SHP77 treated with DMSO at 0.1 percent for 48 hours (cell line): ENCODE measurements at regions not wholly inside any gene's neighbourhood (a gene's known extent, or its start where the extent isn't known, plus 50 kb on each side); places are given as distances from the start of the nearest gene placed in this dataset.
"Not testable (repeated sequence)": the region's sequence is repeated elsewhere in the genome, so short reads cannot be mapped to it uniquely, and the experiment has no call there.

ENCODE experiments used
- DNase-seq: peaks from one replicate; lab custom pipeline; 2025; lab: John Stamatoyannopoulos, UW

DNA sequence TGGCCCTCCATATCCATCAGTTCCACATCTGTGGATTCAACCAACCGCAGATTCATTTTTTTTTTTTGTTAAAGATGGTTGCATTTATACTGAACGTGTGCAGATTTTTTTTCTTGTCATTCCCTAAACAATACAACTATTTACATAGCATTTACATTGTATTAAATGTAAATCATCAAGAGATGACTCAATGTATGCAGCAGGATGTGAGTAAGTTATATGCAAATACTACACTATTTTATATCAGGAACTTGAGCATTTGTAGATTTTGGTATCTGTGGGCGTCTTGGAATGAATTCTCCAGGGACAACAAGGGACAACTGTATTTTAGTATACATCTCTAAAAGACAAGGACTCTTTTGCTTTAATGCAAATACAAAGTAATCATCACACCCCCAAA is 299.2 kb upstream of the ZNF608 start:
- no peak for DNase-seq

- no peak for DNase-seq
Measured at GRCh38 chr5:125046838-125047237, 300.4 kb upstream of the ZNF608 start.

- no peak for DNase-seq
Measured at GRCh38 chr5:125047871-125048270, 301.4 kb upstream of the ZNF608 start.

DNA sequence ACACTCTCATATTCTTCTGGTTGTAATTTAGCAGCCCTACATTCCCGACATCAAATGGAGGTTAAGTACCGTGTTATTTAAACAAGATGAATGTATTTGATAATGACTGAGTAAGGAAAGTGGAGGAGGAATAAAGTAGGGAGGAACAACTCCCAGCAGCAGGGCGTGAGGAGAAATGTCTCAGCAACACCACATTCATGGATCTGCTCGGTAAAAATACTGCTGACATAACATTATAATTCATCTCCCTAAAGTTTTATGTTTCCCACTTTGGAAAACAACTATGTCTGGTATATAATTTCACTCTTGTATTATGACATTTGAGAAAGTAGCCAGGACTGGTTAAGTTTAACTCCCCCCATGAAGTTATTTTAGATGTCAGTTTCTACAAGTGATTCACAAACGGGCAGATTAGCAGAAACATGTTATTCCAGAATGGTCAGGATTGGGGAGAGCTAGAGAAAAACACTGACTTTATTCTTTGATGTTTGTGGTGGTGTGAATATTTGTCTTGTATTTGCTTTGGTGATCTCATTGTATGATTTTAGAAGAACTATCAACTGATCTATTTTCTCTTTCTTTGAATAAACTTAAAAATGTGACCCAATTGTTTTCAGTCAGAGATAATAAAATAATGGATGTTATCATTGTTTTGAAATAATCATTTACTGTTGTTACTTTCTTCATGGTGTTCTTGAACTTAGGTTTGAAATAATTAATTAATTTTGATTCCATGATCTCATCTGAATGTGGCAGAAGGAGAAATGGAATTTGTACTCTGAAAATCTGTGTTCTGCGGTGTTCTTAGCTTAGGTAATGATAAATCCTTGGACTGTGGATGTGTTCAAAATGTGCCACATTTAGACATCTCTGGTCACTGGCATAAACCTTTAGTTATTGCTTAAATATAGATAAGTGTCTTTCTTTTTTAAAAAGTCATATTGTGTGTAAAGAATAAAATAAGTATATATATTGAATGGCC is 303.6 kb upstream of the ZNF608 start:
- no peak for DNase-seq

DNA sequence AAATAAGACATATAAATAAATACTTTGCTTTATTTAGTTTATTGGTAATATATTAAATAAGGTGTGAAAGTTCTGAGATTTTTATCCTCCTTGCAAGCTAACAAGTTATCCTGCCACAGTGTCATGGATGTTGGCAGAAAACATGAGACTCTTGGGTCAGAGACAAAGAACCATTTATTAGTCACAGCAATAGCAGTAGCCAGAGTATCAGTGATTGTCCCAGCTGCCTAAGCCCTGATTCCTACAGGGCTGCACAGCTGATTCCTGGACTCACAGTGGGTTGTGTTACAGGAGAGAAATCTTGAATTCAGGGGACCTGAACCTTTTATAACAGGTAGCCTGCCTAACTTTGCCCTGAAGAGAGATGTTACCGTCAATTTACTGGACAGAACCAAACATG is 304.5 kb upstream of the ZNF608 start:
- DNase-seq: no peak

DNA sequence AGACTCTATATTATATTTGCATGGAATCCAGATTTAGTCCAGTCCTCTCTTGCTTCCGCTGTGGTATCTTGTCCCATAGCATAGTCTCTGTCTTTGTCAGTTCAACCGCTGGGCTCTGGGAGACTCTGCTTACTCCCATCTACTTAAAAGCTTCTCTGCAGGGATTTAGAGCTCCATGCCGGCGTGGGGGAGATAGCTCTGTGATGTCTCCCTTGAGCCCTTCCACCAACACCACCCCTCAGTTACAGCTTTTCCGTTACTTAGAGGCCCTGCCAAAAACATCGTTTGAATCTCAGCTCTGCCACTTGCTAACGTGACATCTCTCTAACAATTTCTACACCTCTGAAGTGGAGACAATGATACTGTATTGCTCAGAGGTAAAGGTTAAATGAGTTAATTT is 306.1 kb upstream of the ZNF608 start:
- DNase-seq: no peak

GRCh38 chr5:125053179-125053578 is 306.7 kb upstream of the ZNF608 start:
- DNase-seq: no peak

DNA sequence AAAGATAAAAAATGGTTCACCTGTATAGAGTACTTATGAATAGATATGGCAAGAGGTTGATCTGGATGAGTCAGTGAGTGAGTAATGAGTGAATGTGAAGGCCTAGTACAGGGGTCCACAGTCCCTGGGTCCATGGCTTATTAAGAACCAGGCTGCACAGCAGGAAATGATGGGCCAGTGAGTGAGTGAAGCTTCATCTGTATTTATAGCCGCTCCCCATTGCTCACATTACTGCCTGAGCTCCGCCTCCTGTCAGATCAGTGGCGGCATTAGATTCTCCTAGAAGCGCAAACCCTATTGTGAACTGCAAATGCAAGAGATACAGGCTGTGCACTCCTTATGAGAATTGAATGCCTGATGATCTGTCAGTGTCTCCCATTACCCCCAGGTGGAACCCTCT is 307.7 kb upstream of the ZNF608 start:
- DNase-seq: no peak

DNA sequence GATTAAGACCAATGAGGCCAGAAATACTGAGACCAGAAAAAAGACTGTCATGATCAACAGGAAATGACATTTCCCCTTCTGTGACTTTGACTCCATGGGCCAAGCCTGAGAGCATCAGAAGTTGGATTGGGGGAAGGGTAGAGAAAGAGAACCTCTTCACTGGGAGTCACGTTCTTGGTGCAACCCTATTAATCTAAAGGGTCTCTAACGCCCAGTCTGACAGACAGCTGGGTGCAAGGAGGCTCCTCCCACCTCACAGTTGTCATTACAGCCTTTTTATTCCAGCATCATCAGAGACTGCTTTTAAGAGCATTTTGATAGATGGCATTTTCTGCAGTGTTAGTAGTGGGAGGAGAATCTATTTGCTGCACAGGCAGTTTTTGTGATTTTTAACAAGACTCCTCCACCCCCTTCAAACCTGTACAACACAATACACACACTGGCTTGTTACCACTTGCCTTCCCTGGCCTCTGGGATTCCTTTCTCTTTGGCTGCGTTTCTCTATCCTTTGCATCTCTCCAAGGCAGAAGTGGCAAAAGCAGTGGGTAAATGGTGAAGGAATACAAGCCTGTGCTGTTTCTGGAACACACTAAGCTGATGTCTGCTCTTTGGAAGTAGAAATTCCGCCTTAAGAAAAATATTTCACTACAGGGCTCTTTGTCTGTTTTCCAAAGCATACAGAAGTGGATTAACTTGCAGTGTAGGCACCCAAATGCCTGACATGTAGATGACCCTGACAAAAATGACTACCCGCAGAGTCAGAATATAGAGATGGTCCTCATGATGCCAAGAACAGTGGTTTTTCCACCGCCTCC is 310.4 kb upstream of the ZNF608 start:
- no peak for DNase-seq

DNA sequence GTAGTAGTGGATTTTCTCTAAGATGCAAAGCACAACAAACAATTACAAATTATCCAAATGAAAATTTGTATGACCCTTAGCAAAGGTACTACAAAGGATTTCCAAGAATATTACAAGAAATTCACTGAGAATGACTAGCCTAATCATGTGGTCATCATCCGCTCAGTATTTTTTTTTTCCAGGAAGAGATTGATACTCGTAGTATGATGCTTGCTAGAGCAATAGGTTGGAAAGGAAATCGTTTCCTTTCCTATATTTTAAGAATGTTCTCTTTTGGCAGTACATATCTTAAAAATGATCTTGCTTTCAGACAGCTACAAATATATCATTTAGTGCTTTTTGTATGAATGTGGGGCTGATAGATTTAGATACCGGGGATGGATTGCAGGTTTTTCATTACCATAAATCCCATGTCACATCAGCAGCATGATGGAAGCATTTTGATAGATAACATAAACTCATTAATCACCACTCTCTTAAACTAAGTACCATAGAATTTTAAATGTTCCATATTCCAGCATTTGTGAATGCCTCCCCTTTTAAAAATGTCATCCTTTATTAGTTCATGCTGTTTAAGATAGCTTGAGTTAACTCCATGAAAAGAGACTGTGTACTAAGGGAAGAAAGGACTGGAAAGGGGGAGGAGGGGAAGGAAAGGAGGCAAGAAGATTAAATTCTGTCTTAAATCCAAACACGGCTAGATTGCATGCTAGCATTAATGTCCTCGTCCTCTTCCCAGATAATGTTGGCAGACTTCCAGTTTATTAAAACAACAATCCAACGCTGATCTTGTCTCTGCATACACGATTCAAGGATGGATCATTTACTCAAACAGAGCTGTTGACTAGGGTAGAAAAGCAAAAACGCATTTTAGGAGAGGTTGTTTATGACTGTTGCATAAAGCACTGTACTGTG is 311.7 kb upstream of the ZNF608 start:
- DNase-seq: peak; percentile 77

DNA sequence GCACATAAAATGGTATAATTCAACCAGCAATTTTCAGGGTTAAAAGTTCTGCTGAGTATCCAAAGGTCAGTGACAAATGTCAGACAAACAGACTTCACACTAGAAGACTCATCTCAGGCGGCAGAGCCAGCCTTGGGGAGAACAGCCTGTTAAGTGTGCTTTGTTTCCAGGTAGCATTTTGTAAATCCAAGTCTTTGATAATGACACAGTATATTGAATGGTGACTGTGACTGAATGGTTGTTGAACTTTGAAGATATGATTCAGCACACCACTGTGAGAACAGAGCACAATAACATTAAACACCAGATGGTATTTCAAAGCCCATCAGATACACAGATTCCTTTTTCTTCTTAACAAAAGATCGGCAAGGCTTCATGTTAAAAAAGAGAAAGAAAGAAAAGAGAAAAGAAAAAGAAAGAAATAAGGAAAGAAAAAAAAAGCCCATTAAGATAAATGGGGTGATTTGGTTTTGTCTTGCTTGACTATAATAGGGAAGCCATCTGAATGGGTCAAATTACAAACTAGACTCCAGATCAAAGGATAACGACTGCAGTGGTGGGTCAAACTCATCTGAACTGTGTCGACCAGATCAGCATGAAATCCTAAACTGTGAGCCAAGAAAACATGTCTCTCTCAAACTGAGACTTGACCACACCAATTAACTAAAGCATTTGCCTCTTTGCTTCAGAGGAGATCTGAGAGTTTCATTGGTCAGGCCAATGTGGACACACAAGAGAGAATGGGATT is 313.0 kb upstream of the ZNF608 start:
- peak; percentile 44 for DNase-seq

DNA sequence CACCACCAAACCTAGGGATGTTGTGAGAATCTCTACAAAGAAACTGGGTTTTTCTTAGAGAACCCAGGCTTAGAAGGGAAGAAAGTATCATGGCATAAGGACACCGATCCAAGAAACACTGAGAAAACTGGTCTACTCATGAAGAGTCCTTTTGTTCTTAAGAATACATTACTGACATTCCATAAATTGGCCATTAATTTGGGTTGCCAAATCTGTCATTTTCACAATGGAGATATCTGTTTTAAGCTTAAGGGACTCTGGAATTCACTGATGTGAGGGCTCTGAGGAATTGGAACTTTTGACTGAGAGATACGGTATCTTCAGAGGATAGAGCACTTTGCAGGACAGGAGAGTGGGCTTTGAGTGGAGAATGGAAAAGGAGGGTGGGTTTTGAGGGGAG is 315.3 kb upstream of the ZNF608 start:
- no peak for DNase-seq

- peak; percentile 38 for DNase-seq
Measured at GRCh38 chr5:125064621-125065438, 318.4 kb upstream of the ZNF608 start.

DNA sequence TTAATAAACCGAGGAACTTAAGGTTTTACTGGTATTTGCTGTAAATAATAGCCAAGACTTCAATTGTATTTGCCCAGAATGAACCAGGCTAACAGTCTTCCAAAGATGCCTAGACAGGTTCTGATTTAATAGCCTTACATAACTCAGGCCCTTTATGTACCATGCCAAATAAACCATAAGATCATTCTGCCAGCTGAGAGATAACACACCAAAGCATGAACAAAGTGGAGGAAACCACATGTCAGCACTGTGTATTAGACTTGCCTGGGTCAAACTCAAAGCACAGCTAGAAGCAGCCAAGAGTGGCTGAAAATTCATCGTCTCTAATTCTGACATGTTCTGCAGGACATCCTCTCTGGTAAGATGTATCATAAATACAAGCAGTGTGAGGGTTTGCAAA is 319.3 kb upstream of the ZNF608 start:
- DNase-seq: no peak

DNA sequence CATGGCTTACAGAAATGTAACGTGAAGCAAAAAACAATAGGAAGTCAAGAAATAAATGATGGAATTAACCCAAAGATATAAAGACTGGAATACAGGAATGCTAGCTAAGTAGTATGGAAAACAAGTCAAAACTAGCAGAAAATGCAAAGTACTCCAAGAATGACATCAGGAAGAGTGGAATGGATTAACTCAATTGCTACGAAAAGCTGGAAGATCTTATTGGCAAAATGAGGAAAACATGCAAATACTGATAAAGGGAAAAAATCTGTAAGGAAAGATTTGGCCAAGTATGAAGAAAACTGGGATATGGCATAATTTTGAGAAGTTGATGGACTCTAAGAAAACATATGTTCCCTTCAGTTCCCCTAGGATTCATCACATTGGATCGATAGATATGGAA is 324.5 kb upstream of the ZNF608 start:
- DNase-seq: no peak

DNA sequence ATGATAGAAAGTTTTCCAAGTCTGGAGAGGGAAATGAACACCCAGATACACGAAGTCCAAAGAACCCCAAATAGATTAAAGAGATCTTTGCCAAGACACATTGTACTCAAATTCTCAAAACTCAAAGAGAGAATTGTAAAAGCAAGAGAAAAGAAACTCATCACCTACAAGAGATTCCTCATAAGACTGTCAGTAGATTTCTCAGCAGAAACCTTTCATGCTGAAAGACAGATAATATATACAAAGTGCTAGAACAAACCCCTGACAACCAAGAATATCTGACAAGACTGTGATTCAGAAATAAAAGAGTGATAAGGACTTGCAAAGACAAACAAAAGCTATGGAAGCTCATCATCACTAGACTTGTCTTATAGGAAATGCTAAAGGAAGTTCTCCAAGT is 326.7 kb upstream of the ZNF608 start:
- no peak for DNase-seq

DNA sequence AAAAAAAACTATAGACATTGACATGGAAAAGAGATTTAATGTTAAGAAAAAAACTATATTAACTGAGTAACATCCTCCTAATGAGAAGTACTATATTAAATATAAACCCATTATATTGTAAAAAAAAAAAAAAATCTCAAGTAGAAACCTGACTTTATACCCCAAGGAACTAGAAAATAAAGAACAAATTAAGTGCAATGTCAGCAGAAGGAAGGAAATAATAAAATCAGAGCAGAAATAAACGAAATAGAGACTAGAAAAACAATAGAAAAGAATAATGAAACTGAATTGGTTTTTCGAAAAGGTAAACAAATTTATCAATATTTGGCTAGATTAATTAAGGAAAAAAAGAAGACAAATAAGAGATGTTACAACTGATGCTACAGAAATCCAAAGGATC is 329.1 kb upstream of the ZNF608 start:
- no peak for DNase-seq

- DNase-seq: not testable (repeated sequence)
Measured at GRCh38 chr5:125079028-125079427, 332.6 kb upstream of the ZNF608 start.

DNA sequence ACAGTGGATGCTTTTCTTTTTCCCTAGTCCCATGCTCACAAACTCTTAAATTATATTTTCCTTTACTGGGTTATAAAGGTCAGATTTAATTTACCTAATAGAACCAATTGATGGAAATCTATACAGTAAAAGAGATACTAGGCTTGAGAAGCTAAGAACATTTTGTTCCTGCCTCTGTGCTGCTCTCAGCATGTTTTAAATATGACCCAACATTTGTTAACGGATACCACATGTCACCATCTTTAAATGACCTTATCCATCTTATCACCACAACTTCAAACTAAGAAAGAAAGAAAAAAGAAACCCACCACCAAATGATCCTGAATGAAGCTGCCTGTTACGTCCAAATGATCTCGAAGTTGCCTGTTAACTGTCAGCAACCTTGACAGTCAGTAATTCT is 334.7 kb upstream of the ZNF608 start:
- DNase-seq: no peak

- no peak for DNase-seq
Measured at GRCh38 chr5:125083981-125084380, 337.5 kb upstream of the ZNF608 start.
